IMR-90 (cell line): ENCODE measurements at regions not wholly inside any gene's neighbourhood (a gene's known extent, or its start where the extent isn't known, plus 50 kb on each side); places are given as distances from the start of the nearest gene placed in this dataset.

Source experiments
- ATAC-seq: fragments of 200-7000 bp; cut with Tn5 transposase; 2 replicates; pipeline ENCODE4 v1.9.1; 2020; ENCODE audit warnings: low read depth, mild to moderate bottlenecking, moderate library complexity
- BruUV-seq: library from RNA; stranded (reverse); fragments of 400-500 nt; replicated peaks from 2 replicates; lab custom pipeline; 2021; lab: Mats Ljungman, UMichigan
- CTCF ChIA-PET: fragments of 300-600 bp; formaldehyde crosslinking; extraction: SDS; loops from one replicate; lab custom pipeline; 2021; ENCODE audit warnings: antibody characterized with exemption; lab: Yijun Ruan, JAX
- POLR2A ChIA-PET: fragments of 300-600 bp; sonication (Branson Sonifier 250); formaldehyde crosslinking; loops from one replicate; lab custom pipeline; 2022; ENCODE audit warnings: antibody characterized with exemption; ENCODE audit not compliant: unreplicated experiment; lab: Charles Lee
- DNase-seq: peaks from one replicate; pipeline ENCODE4 v3.0.0; 2013
- H2AFZ ChIP-seq: replicated peaks from 2 replicates; pipeline ENCODE3; 2013; ENCODE audit warnings: low read length, mild to moderate bottlenecking; ENCODE audit not compliant: poor library complexity
- H2AK5ac ChIP-seq: 2 replicates; pipeline ENCODE4 v1.6.1; 2013; ENCODE audit warnings: low read depth, low read length, inconsistent platforms
- H2AK9ac ChIP-seq: replicated peaks from 2 replicates; pipeline ENCODE3; 2013; ENCODE audit warnings: mild to moderate bottlenecking, low read depth, low read length, moderate library complexity; ENCODE audit not compliant: poor library complexity
- H2BK120ac ChIP-seq: 2 replicates; pipeline ENCODE4 v1.6.1; 2013; ENCODE audit warnings: low read depth, low read length, inconsistent platforms
- H2BK15ac ChIP-seq: 3 replicates; pipeline ENCODE4 v1.6.1; 2013; ENCODE audit warnings: low read depth, low read length, inconsistent platforms
- H2BK20ac ChIP-seq: 2 replicates; pipeline ENCODE4 v1.6.1; 2013; ENCODE audit warnings: low read depth, mild to moderate bottlenecking, inconsistent platforms, low read length, moderate library complexity
- H2BK5ac ChIP-seq: 2 replicates; pipeline ENCODE4 v1.6.1; 2013; ENCODE audit warnings: mild to moderate bottlenecking, low read depth, low read length, inconsistent platforms; ENCODE audit not compliant: poor library complexity, severe bottlenecking
- H3K14ac ChIP-seq: replicated peaks from 2 replicates; pipeline ENCODE4 v1.6.1; 2013; ENCODE audit warnings: low read depth, low read length, inconsistent platforms
- H3K18ac ChIP-seq: 2 replicates; pipeline ENCODE4 v1.6.1; 2013; ENCODE audit warnings: low read depth, low read length, control low read depth
- H3K23ac ChIP-seq: 2 replicates; pipeline ENCODE4 v1.6.1; 2013; ENCODE audit warnings: low read depth, low read length, inconsistent platforms
- H3K27ac ChIP-seq: 2 replicates; pipeline ENCODE4 v1.5.1; 2013; ENCODE audit warnings: mild to moderate bottlenecking, control low read depth, low read length; ENCODE audit not compliant: insufficient read depth
- H3K27me3 ChIP-seq: 2 replicates; pipeline ENCODE4 v1.6.1; 2013; ENCODE audit warnings: low read length; ENCODE audit not compliant: control insufficient read depth, insufficient read depth
- H3K36me3 ChIP-seq: 2 replicates; pipeline ENCODE4 v1.6.1; 2013; ENCODE audit warnings: low read length, mixed read lengths; ENCODE audit not compliant: control insufficient read depth, insufficient read depth
- H3K4ac ChIP-seq: 2 replicates; pipeline ENCODE4 v1.6.1; 2013; ENCODE audit warnings: low read depth, low read length, inconsistent platforms
- H3K4me1 ChIP-seq: 2 replicates; pipeline ENCODE4 v1.6.1; 2013; ENCODE audit warnings: low read length, mixed read lengths; ENCODE audit not compliant: control insufficient read depth, insufficient read depth
- H3K4me2 ChIP-seq: 2 replicates; pipeline ENCODE4 v1.6.1; 2013; ENCODE audit warnings: low read depth, mild to moderate bottlenecking, control low read depth, low read length, moderate library complexity
- H3K4me3 ChIP-seq: 2 replicates; pipeline ENCODE4 v1.5.1; 2013; ENCODE audit warnings: low read depth, mild to moderate bottlenecking, control low read depth, low read length, moderate library complexity; ENCODE audit not compliant: insufficient read depth
- H3K56ac ChIP-seq: 2 replicates; pipeline ENCODE4 v1.6.1; 2013; ENCODE audit warnings: low read length, inconsistent platforms; ENCODE audit not compliant: insufficient read depth; ENCODE audit errors: extremely low read depth
- H3K79me1 ChIP-seq, 2 experiments: 2 replicates each; pipeline ENCODE4 v1.6.1; 2013; ENCODE audit warnings: low read length in 2 of 2, inconsistent platforms in 1 of 2, low read depth in 1 of 2
- H3K9ac ChIP-seq: 2 replicates; pipeline ENCODE4 v1.6.1; 2013; ENCODE audit warnings: low read depth, low read length, control low read depth
- H3K9me1 ChIP-seq: 2 replicates; pipeline ENCODE4 v1.6.1; 2013; ENCODE audit warnings: low read length, inconsistent platforms; ENCODE audit not compliant: insufficient read depth
- H3K9me3 ChIP-seq: 2 replicates; pipeline ENCODE4 v1.6.1; 2013; ENCODE audit warnings: low read length; ENCODE audit not compliant: control insufficient read depth, insufficient read depth
- H4K20me1 ChIP-seq: 2 replicates; pipeline ENCODE4 v1.6.1; 2013; ENCODE audit warnings: low read length, inconsistent platforms; ENCODE audit not compliant: insufficient read depth
- H4K5ac ChIP-seq: 2 replicates; pipeline ENCODE4 v1.6.1; 2013; ENCODE audit warnings: mild to moderate bottlenecking, low read depth, low read length, control low read depth
- H4K8ac ChIP-seq, 2 experiments: 2 replicates each; pipeline ENCODE4 v1.6.1; 2013; ENCODE audit warnings: low read depth in 2 of 2, low read length in 2 of 2, control low read depth in 1 of 2, inconsistent platforms in 1 of 2
- H4K91ac ChIP-seq: 2 replicates; pipeline ENCODE4 v1.6.1; 2013; ENCODE audit warnings: low read depth, low read length, inconsistent platforms; ENCODE audit not compliant: insufficient read depth
- BHLHE40 ChIP-seq: fragments of 150-350 bp; IDR thresholded peaks from 2 replicates; pipeline ENCODE4 v1.6.1; 2016; ENCODE audit warnings: mild to moderate bottlenecking, low read depth, low read length
- MAFK ChIP-seq: IDR thresholded peaks from 2 replicates; pipeline ENCODE4 v1.6.1; 2012; ENCODE audit warnings: low read depth, low read length, improper control_type of control experiment
- MAZ ChIP-seq: IDR thresholded peaks from 2 replicates; pipeline ENCODE4 v1.6.1; 2012; ENCODE audit warnings: low read depth, mild to moderate bottlenecking, low read length, improper control_type of control experiment, moderate library complexity, borderline replicate concordance
- RCOR1 ChIP-seq: IDR thresholded peaks from 2 replicates; pipeline ENCODE4 v1.6.1; 2012; ENCODE audit warnings: mild to moderate bottlenecking, low read length, improper control_type of control experiment; ENCODE audit not compliant: insufficient replicate concordance
- SMC3 ChIP-seq: fragments of 150-350 bp; IDR thresholded peaks from 2 replicates; pipeline ENCODE4 v1.6.1; 2016; ENCODE audit warnings: low read depth, mild to moderate bottlenecking, antibody characterized with exemption, low read length, moderate library complexity
- WGBS, 2 experiments: methylation state at CpG; one replicate each; pipeline versions ENCODE4 v1.1.5 to v1.1.7; 2013; ENCODE audit warnings: missing lambda C conversion rate in 2 of 2; ENCODE audit not compliant: insufficient read length in 1 of 2; ENCODE audit errors: extremely low coverage in 2 of 2; 5-methylcytosine and 5-hydroxymethylcytosine counted together
- dilution Hi-C: fragments of 300-500 bp; cut with HindIII; formaldehyde crosslinking; loops from one replicate; pipeline ENCODE4 v1.14.3; 2018; ENCODE audit warnings: low sequenced_read_pairs; ENCODE audit not compliant: unreplicated experiment
- in situ Hi-C: fragments of 300-500 bp; cut with MboI; formaldehyde crosslinking; loops from 3 replicates; pipeline ENCODE4 v1.14.3; 2019; ENCODE audit warnings: low sequenced_read_pairs, inconsistent platforms, mixed read lengths
- intact Hi-C: fragments of 100-400 bp; cut with micrococcal nuclease; formaldehyde crosslinking; loops from 2 replicates; pipeline ENCODE4 v1.10.0; 2022
- TF ChIP-seq, protein P1 (sequence below): fragments of 150-350 bp; IDR thresholded peaks from 2 replicates; pipeline ENCODE4 v1.6.1; 2017; ENCODE audit warnings: mild to moderate bottlenecking, antibody characterized with exemption, low read length, low read depth

DNA sequence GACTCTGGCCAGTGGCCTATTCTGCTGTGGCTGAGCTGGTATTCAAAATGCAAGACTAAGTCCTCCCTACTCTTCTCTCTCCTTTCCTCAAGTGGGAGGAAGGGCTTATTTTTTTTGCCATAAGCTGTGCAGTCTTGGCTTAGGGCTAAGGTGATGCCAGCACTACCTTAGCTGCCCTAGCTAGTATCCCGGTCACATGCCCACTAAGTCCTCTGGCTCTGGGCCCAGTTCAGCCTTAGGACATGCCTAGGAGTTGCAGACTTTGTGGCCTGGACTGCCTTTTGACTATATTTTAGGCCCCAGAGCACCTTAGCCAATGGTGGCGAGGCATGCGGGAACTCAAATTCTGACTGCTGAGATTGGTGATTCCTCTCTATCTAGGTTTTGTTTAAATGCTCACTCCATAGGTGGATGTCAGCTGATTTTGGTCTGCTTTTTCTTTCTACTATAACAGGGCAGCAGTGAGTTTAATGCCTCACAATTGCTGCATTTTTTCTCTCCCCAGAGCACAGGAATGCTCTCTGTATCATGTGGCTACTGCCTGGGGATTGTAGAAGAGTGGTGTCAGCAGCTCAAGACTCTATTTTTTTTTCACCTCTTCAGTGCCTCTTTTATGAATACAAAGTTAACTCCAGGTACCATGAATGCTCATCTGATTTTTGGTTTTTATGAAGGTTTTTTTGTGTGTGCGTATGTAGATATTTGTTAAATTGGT lies 472.9 kb upstream of the GRID2 start:
- Histone ChIP-seq H3K9ac (no peak overlapping the region), H2BK20ac (no peak overlapping the region), H2AFZ (no peak overlapping the region), H2BK120ac (no peak overlapping the region), H4K8ac (no peak overlapping the region), H3K18ac (no peak overlapping the region), H3K4ac (no peak overlapping the region), H3K36me3 (no peaks in the 10 kb centered on the region), H3K4me1 (no peaks in the 10 kb centered on the region), H3K79me1 (no peaks in the 10 kb centered on the region), H2BK5ac (no peak overlapping the region), H3K23ac (no peak overlapping the region), H3K9me3 (peaks cover 18% of the 10 kb centered on the region), H3K9me1 (no peaks in the 10 kb centered on the region), H3K27me3 (no peaks in the 10 kb centered on the region), H3K27ac (no peak overlapping the region), H3K56ac (no peak overlapping the region), H2BK15ac (no peak overlapping the region), H4K20me1 (no peaks in the 10 kb centered on the region), H2AK9ac (no peak overlapping the region), H3K4me3 (no peak overlapping the region), H3K4me2 (no peak overlapping the region), H4K5ac (no peak overlapping the region), H2AK5ac (no peak overlapping the region), H4K91ac (no peak overlapping the region), H3K14ac (no peak overlapping the region)
- no peak for DNase-seq
- ChIA-PET POLR2A (no interaction called here), CTCF (no interaction called here)
- TF ChIP-seq BHLHE40 = no peak
- no peak for TF ChIP-seq MAFK
- TF ChIP-seq, protein P1, sequence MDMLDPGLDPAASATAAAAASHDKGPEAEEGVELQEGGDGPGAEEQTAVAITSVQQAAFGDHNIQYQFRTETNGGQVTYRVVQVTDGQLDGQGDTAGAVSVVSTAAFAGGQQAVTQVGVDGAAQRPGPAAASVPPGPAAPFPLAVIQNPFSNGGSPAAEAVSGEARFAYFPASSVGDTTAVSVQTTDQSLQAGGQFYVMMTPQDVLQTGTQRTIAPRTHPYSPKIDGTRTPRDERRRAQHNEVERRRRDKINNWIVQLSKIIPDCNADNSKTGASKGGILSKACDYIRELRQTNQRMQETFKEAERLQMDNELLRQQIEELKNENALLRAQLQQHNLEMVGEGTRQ = no peak
- no peak for TF ChIP-seq MAZ
- no peak for TF ChIP-seq RCOR1
- TF ChIP-seq SMC3 = no peak
- dilution Hi-C loops = no loop called here
- BruUV-seq = no TSS peak
- no peak for ATAC-seq
- intact Hi-C loops = no loop called here
- WGBS, 2 experiments = 60% methylated on average over 1 of the region's 4 CpGs; no CpG with 5 or more reads in 1 of the 2 experiments
- in situ Hi-C loops = no loop called here
